ENCODE measurements at regions not wholly inside any gene's neighbourhood (a gene's known extent, or its start where the extent isn't known, plus 50 kb on each side); places are given as distances from the start of the nearest gene placed in this dataset.

DNA sequence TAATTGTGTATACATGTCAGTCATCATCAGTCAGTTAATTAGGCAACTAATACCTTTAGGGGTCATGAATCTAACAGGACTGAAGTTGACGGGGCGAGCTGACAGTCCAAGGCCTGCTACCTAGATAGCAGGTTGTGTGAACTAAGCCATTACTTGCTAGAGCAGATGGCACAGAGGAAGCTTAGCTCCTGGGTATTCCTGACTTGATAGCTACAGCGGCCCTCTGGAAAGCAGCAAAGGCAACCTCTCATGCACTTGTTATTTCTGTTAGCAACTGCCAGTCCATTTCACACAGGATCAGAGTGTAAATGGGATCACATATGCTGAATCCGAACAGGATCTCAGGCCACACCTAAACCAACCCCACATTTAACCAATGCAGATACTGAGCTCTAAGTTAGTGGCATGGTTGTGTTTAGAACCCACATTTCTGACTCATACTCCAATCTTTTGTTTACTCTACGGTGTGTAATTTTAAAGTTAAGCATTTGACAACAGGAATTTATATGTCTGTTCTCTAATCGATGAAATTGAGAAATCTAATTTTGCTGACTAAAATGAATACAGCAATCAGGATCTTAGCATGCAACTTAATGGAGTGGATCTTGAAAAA lies 521.3 kb upstream of the ZNF608 start:
- H3K9me3 ChIP-seq (ENCODE audit: control insufficient read depth, insufficient read depth, low read length): no peaks in the 10 kb centered on the region
- no peaks in the 10 kb centered on the region for H3K27me3 ChIP-seq (ENCODE audit: control insufficient read depth, insufficient read depth, low read length)
- H3K36me3 ChIP-seq (ENCODE audit: control insufficient read depth, insufficient read depth, low read length): no peaks in the 10 kb centered on the region
- no peak overlapping the region for H3K4me3 ChIP-seq (ENCODE audit: low read depth, low read length)
- 77% methylated on average over 3 of the region's 6 CpGs for WGBS (ENCODE audit: insufficient coverage)
- H3K27ac ChIP-seq (ENCODE audit: low read depth, low read length): no peak overlapping the region
- H3K4me1 ChIP-seq (ENCODE audit: control insufficient read depth, insufficient read depth, low read length): no peaks in the 10 kb centered on the region
- DNase-seq (ENCODE audit: low read depth in 4 of 6, low spot score in 6 of 6): no peak

DNA sequence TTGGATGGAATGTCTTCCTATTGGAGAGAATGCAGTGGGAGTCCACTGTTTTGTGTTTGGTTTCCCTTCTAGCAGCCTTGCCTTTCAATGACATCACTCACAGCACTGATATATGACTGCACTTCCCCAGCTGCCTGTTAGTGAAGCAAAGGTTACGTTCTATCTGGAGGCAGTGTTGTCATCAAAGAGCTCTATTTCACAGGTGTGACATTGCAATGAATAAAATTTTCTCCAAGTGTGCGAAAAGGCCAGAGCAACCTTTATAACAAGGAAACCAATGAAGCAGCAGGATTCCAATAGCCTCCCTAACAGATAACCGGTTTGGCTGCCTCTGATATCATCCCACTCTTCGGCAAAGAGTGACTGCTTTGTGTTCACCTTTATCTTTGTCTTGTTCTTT lies 523.5 kb upstream of the ZNF608 start:
- H3K27me3 ChIP-seq (ENCODE audit: control insufficient read depth, insufficient read depth, low read length): no peaks in the 10 kb centered on the region
- peak in 1 of 6 donors; percentile 39 for DNase-seq (ENCODE audit: low read depth in 4 of 6, low spot score in 6 of 6)
- H3K27ac ChIP-seq (ENCODE audit: low read depth, low read length): no peak overlapping the region
- H3K4me3 ChIP-seq (ENCODE audit: low read depth, low read length): no peak overlapping the region
- WGBS (ENCODE audit: insufficient coverage): 64% methylated on average over 3 of the region's 4 CpGs
- no peaks in the 10 kb centered on the region for H3K36me3 ChIP-seq (ENCODE audit: control insufficient read depth, insufficient read depth, low read length)
- H3K4me1 ChIP-seq (ENCODE audit: control insufficient read depth, insufficient read depth, low read length): no peaks in the 10 kb centered on the region
- H3K9me3 ChIP-seq (ENCODE audit: control insufficient read depth, insufficient read depth, low read length): no peaks in the 10 kb centered on the region

DNA sequence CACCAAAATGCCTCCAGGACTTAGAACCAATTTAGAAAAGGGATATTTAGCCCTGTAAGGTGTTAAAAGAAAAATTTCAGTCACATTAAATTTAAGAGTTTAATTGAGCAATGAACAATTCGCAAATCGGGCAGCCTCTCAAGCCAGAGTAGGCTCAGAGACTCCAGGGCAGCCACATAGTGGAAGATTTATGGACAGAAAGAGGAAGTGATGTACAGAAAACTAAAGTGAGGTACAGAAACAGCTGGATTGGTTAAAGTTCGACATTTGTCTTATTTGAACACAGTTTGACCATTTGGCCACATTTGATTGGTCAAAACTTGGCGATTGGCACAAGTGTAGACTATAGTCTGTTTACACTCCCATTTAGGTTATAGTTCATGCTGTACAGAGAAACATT lies 525.9 kb upstream of the ZNF608 start:
- H3K4me3 ChIP-seq (ENCODE audit: low read depth, low read length): no peak overlapping the region
- 81% methylated on average over 3 of the region's 4 CpGs for WGBS (ENCODE audit: insufficient coverage)
- no peaks in the 10 kb centered on the region for H3K9me3 ChIP-seq (ENCODE audit: control insufficient read depth, insufficient read depth, low read length)
- no peaks in the 10 kb centered on the region for H3K4me1 ChIP-seq (ENCODE audit: control insufficient read depth, insufficient read depth, low read length)
- DNase-seq (ENCODE audit: low read depth in 4 of 6, low spot score in 6 of 6): no peak
- H3K27ac ChIP-seq (ENCODE audit: low read depth, low read length): no peak overlapping the region
- H3K27me3 ChIP-seq (ENCODE audit: control insufficient read depth, insufficient read depth, low read length): no peaks in the 10 kb centered on the region
- no peaks in the 10 kb centered on the region for H3K36me3 ChIP-seq (ENCODE audit: control insufficient read depth, insufficient read depth, low read length)

DNA sequence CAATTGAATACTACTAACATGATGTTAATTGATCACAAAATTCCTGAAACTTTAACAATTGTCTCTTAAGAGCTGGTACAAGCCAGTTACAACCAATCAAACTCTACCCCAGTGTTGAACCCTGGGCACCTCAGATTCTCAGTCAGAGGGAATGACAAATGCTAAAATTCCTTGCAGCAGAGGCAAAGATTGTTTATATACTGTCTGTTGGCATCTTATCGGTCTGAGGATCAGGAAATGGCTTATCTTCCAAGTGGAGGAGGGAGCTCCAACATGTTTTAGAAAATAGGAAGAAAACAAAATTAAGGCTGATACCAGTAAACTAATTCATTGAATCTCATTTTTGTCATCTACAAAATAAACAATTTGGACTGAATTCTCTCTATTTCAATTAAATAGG lies 527.8 kb upstream of the ZNF608 start:
- H3K36me3 ChIP-seq (ENCODE audit: control insufficient read depth, insufficient read depth, low read length): no peaks in the 10 kb centered on the region
- H3K4me3 ChIP-seq (ENCODE audit: low read depth, low read length): no peak overlapping the region
- H3K27ac ChIP-seq (ENCODE audit: low read depth, low read length): no peak overlapping the region
- no peaks in the 10 kb centered on the region for H3K4me1 ChIP-seq (ENCODE audit: control insufficient read depth, insufficient read depth, low read length)
- DNase-seq (ENCODE audit: low read depth in 4 of 6, low spot score in 6 of 6): no peak
- WGBS (ENCODE audit: insufficient coverage): no CpG with 5 or more reads among the region's 1 CpG
- no peaks in the 10 kb centered on the region for H3K9me3 ChIP-seq (ENCODE audit: control insufficient read depth, insufficient read depth, low read length)
- H3K27me3 ChIP-seq (ENCODE audit: control insufficient read depth, insufficient read depth, low read length): no peaks in the 10 kb centered on the region

DNA sequence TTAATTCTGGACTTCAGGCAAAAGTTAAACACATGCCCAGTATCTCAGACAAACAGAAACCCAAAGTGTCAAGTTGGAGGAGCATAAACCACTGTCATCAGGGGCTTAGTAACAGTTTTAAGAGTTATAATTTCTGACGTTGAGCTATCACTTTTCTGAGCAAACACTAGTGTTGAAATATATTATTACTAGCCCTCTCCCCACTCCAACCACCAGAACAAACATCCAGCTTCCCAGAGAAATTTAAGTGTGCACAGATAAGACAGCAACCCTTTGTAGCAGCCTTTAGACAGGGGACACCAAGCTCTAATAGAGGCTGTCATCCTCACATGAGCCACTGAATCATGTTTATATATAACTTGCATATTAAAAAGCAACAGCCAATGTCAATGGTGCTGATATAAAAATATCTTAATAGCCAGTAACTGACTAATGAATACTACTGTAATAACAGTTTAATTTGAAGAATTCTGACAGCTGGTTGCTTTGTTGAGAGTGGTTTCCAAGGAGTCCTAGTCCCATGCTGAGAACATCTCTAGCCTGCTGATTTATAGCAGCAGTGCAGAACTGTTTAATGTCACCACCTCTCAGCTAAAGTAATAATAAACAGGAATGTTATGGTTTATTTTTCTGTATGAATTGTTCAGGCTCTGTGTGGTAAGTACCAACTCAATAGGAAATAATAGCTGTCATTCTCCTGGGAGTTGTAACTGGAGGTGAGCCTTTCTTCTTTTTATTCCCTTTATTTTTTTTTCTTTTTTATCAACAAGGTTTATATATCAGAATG lies 528.7 kb upstream of the ZNF608 start:
- Histone ChIP-seq H3K4me3 (ENCODE audit: low read depth, low read length) (no peak overlapping the region), H3K27ac (ENCODE audit: low read depth, low read length) (no peak overlapping the region), H3K9me3 (ENCODE audit: control insufficient read depth, insufficient read depth, low read length) (no peaks in the 10 kb centered on the region), H3K27me3 (ENCODE audit: control insufficient read depth, insufficient read depth, low read length) (no peaks in the 10 kb centered on the region), H3K4me1 (ENCODE audit: control insufficient read depth, insufficient read depth, low read length) (no peaks in the 10 kb centered on the region), H3K36me3 (ENCODE audit: control insufficient read depth, insufficient read depth, low read length) (no peaks in the 10 kb centered on the region)
- DNase-seq (ENCODE audit: low read depth in 4 of 6, low spot score in 6 of 6): peak in 2 of 6 donors; percentile 50 to 89
- no CpG with 5 or more reads among the region's 1 CpG for WGBS (ENCODE audit: insufficient coverage)

DNA sequence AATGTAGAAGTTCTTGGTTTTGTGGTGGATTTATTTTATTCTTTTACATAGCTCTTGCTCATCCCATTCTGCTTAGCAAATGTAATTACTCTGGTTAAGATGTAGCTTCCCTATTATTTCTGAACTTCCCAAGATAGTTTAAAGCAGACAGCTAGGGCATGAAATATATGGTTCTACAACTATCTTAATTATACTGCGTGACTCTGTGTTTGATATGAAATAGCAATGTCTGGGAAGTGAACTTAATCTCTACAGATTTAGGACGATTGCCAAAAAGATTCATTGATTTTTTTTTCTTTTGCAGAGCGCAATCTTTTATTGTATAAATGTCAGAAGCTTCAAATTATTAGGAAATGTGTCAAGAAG lies 529.3 kb upstream of the ZNF608 start:
- Histone ChIP-seq H3K27ac (ENCODE audit: low read depth, low read length) (no peak overlapping the region), H3K36me3 (ENCODE audit: control insufficient read depth, insufficient read depth, low read length) (no peaks in the 10 kb centered on the region), H3K9me3 (ENCODE audit: control insufficient read depth, insufficient read depth, low read length) (no peaks in the 10 kb centered on the region), H3K4me1 (ENCODE audit: control insufficient read depth, insufficient read depth, low read length) (no peaks in the 10 kb centered on the region), H3K4me3 (ENCODE audit: low read depth, low read length) (no peak overlapping the region), H3K27me3 (ENCODE audit: control insufficient read depth, insufficient read depth, low read length) (no peaks in the 10 kb centered on the region)
- no peak for DNase-seq (ENCODE audit: low read depth in 4 of 6, low spot score in 6 of 6)
- WGBS (ENCODE audit: insufficient coverage): no CpG with 5 or more reads among the region's 3 CpGs

DNA sequence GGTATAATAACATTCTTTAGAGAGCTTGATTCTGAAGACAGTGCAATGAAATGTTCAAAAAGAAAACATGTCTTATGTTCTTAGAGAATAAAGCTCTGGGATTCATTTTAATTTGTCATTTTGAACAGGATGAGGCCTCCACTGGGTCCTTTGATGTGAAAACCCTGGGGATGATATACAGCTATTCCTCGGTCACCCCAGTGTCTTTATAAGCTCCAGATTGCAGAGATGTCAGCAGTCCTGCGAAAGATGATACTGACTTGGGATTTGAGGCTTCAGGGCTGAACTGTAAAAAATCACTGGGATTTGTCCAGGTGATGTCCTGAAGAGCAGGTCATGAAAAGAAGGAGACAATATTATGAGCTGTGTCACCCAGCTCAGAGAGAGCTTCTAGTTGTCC lies 529.7 kb upstream of the ZNF608 start:
- Histone ChIP-seq H3K4me3 (ENCODE audit: low read depth, low read length) (no peak overlapping the region), H3K27ac (ENCODE audit: low read depth, low read length) (no peak overlapping the region)
- peak in 1 of 6 donors; percentile 40 for DNase-seq (ENCODE audit: low read depth in 4 of 6, low spot score in 6 of 6)

DNA sequence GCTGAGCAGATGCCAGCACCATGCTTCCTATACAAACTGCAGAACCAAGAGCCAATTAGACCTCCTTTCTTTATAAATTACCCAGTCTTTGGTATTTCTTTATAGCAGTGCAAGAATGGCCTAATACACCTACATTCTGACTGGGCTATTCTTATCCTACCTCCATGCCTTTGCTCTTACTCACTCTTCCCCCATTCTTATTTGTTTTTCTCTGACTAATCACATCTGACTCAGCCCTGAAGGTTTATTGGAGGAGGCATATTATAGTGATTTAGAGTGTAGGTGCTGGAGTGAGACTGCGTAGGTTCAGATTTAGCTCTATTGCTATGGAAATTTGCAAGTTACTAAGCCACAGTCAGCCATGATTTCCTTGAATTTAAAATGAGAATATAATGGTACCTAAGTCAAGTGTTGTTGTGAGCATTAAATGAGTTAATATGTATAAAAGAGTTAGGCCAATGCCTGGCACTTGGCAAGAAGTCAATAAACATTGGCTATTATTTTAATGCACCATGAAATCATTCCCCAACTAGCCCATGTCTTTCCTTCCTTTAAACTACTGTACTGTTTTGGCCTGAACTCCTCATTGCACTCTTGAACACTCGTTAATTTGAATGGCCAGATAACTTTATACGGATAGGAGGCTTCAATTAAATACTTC lies 531.2 kb upstream of the ZNF608 start:
- no peak for DNase-seq (ENCODE audit: low read depth in 4 of 6, low spot score in 6 of 6)
- WGBS (ENCODE audit: insufficient coverage): 100% methylated on average over 1 of the region's 3 CpGs
- Histone ChIP-seq H3K4me3 (ENCODE audit: low read depth, low read length) (no peak overlapping the region), H3K27me3 (ENCODE audit: control insufficient read depth, insufficient read depth, low read length) (no peaks in the 10 kb centered on the region), H3K4me1 (ENCODE audit: control insufficient read depth, insufficient read depth, low read length) (no peaks in the 10 kb centered on the region), H3K36me3 (ENCODE audit: control insufficient read depth, insufficient read depth, low read length) (no peaks in the 10 kb centered on the region), H3K27ac (ENCODE audit: low read depth, low read length) (no peak overlapping the region), H3K9me3 (ENCODE audit: control insufficient read depth, insufficient read depth, low read length) (no peaks in the 10 kb centered on the region)

More for the DNA sequence above, 529.7 kb upstream of the ZNF608 start:
- WGBS (ENCODE audit: insufficient coverage): 73% methylated on average over 2 of the region's 2 CpGs
- H3K4me1 ChIP-seq (ENCODE audit: control insufficient read depth, insufficient read depth, low read length): no peaks in the 10 kb centered on the region
- no peaks in the 10 kb centered on the region for H3K9me3 ChIP-seq (ENCODE audit: control insufficient read depth, insufficient read depth, low read length)
- no peaks in the 10 kb centered on the region for H3K27me3 ChIP-seq (ENCODE audit: control insufficient read depth, insufficient read depth, low read length)
- H3K36me3 ChIP-seq (ENCODE audit: control insufficient read depth, insufficient read depth, low read length): no peaks in the 10 kb centered on the region

DNA sequence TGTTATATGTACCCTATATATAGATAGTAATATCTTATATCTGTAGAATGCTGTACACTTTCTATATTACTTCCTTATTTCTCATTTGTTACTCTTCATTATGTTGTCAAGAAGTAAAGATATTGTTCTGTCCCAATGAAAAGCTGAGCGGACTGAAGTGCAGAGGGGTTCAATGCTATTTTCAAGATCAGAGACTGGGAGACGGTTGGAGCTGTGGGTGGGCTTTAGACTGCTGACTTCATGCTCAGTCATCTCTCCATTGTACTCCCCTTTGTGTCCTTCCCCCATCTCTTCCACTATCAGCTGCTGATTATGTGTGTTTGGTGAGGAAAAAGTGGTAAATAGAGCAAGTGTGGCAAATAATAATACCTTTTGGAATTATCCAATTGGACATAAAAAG lies 532.3 kb upstream of the ZNF608 start:
- Histone ChIP-seq H3K4me3 (ENCODE audit: low read depth, low read length) (no peak overlapping the region), H3K9me3 (ENCODE audit: control insufficient read depth, insufficient read depth, low read length) (no peaks in the 10 kb centered on the region), H3K36me3 (ENCODE audit: control insufficient read depth, insufficient read depth, low read length) (no peaks in the 10 kb centered on the region), H3K4me1 (ENCODE audit: control insufficient read depth, insufficient read depth, low read length) (no peaks in the 10 kb centered on the region), H3K27me3 (ENCODE audit: control insufficient read depth, insufficient read depth, low read length) (no peaks in the 10 kb centered on the region), H3K27ac (ENCODE audit: low read depth, low read length) (no peak overlapping the region)
- whole genome bisulfite sequencing (ENCODE audit: insufficient coverage): no CpG with 5 or more reads among the region's 2 CpGs
- no peak for DNase-seq (ENCODE audit: low read depth in 4 of 6, low spot score in 6 of 6)

DNA sequence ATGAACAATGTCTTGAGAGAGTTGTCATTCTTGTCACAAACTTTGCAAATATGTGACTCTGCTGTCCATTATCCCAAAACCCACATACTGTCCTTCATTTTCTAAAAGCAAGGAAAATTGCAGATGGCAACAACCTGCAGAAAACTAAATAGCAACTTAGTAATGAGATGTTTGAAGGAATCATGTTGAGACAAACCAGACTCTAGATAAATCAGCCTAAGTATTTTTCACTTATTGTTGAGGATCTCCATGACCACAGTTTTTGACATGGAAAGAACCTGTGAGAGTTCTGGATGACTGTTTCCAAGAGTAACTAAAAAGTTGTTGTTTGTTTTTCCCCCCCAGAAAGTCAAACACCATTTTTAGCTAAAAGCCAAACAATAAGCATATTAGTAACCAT lies 535.2 kb upstream of the ZNF608 start:
- Histone ChIP-seq H3K36me3 (ENCODE audit: control insufficient read depth, insufficient read depth, low read length) (no peaks in the 10 kb centered on the region), H3K4me3 (ENCODE audit: low read depth, low read length) (no peak overlapping the region), H3K27ac (ENCODE audit: low read depth, low read length) (no peak overlapping the region), H3K9me3 (ENCODE audit: control insufficient read depth, insufficient read depth, low read length) (no peaks in the 10 kb centered on the region), H3K4me1 (ENCODE audit: control insufficient read depth, insufficient read depth, low read length) (no peaks in the 10 kb centered on the region), H3K27me3 (ENCODE audit: control insufficient read depth, insufficient read depth, low read length) (no peaks in the 10 kb centered on the region)
- DNase-seq (ENCODE audit: low read depth in 4 of 6, low spot score in 6 of 6): no peak
